ENCODE measurements at regions not wholly inside any gene's neighbourhood (a gene's known extent, or its start where the extent isn't known, plus 50 kb on each side); places are given as distances from the start of the nearest gene placed in this dataset.
"Not testable (repeated sequence)": the region's sequence is repeated elsewhere in the genome, so short reads cannot be mapped to it uniquely, and the experiment has no call there.

DNA sequence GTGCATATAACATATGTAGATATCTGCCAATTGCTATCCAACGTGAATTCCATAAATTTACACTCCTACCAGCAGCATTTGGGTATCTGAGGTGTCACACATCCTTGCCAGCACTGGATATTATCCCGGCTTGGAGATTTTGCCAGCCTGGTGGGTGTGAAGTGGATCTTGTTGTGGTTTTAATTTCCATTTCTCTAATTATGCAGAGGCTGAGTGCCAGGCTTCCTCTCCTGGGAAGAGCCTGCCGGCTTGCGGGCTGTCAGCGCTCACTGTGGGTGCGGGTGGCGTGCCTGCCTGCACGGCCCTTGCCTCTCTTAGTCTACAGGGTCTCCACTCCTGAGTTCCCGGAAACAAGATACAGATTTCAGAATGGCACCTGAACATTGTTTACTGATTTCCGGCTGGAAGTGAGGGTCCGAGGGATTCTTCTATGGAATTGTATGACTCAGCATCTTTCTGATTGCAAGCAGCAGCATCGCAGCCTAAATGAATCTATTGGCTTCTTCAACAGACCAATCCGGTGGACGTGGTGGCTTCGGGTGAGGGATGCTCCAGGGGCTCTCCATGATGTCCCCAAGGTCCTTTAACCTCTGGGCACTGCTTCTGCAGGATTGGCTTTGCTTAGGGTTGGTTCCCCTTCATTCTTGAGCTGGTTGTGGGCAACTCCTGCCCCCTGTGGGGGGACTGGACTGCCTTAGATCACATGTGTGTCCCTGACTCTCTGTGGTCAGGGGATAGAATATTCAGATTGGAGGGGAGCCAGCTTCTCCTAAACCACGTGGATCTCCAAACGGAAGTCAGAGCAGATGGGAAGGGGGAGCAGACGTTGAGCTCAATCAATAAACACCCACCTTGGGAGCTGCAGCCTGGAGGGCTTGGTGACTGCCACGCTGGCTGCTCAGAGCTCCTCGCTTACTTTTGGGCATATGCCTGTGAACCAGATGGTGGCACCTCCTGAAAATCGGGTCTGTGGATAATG is 58.0 kb upstream of the LRPAP1 start:
- not testable (repeated sequence) for DNase-seq (ENCODE audit: low spot score)

DNA sequence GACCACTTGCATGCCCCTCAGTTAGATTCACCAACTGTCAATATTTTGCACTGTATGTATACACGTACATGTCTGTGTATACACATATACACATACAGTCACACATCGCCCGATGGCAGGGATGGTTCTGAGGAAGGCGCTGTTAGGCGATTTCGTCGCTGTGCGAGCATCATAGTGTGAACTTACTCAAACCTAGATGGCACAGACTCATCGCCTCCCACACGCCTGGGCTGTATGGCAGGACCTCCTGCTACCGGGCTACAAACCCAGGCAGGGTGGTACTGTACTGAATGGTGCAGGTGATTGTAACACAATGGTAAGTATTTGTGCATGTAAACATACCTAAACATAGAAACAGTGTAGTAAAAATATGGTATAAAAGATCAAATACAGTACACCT is 57.2 kb upstream of the LRPAP1 start:
- DNase-seq (ENCODE audit: low spot score) = not testable (repeated sequence)

DNA sequence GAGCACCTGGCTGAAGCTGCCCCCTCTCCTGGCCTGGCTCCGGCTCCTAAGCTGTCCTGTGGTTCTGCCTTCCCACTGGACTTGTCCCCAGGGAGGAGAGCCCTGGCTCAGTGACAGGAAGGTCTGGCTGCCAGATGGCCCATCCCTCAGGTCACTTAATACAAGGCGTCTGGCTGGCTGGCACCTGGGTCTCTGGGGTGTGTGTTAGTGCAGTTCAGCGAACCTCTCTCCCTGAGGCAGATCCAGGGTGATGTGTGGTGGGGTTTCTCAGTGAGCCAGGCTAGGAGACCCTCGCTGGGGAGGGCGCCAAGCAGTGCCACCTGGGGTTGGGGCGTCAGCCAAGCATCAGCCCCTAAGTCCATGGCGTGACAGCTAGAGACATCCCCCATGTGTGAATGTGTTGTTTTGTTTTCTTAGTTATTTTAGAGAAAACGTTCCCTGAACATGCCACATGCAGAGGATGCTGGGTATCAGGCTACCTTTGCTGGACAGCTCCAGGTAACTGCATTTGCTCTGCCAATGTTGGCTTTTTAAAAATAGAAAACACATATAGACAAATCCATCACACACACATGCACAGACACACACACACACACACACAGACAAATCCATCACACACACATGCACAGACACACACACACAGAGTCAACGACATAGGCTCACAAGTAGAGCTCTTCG is 56.4 kb upstream of the LRPAP1 start:
- not testable (repeated sequence) for DNase-seq (ENCODE audit: low spot score)

DNA sequence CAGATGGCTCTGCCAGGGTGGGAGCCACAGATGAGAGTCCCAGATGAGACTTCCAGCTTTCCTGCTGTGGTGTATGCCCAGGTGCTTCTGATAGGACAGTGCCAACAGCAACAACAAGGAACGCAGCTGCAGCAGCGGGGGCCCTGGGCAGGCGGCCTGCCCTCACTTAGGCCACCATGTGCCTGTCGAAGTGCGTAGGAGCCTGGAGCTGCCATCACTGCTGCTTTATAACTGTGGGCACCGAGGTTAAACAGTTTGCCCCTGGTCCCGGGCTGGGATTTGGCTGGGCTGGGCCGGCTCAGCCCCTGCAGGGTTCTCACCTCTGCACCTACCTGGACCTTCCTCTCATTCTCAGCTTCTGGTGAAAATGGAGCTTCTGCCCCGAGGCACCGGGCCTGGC is 54.4 kb upstream of the LRPAP1 start:
- not testable (repeated sequence) for DNase-seq (ENCODE audit: low spot score)

DNA sequence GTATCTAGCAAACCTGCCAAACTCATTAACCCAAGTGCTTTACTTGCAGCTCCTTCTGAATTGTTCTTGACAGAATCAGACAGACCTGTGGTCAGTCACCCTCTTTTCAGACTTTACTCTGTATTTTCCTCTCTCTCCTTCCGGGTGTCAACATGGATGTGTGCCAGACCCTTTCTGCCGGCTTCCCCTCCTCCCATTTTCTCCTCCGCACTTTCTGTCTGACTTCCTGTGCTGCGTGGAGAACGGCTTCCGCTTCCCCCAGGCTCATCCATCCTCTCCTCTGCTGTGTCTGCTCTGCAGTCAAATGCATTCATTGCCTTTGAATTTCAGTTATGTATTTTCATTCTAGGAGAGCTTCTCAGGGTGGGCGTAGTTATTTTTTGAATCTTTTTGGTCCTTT is 53.3 kb upstream of the LRPAP1 start:
- peak; percentile 21 for DNase-seq (ENCODE audit: low spot score)

- DNase-seq (ENCODE audit: low spot score) = no peak
Measured at GRCh38 chr4:3582091-3582475, 49.9 kb upstream of the LRPAP1 start.
